Neural crest cell (in vitro differentiated cells): ENCODE measurements at regions not wholly inside any gene's neighbourhood (a gene's known extent, or its start where the extent isn't known, plus 50 kb on each side); places are given as distances from the start of the nearest gene placed in this dataset.
"Not testable (repeated sequence)": the region's sequence is repeated elsewhere in the genome, so short reads cannot be mapped to it uniquely, and the experiment has no call there.

Experiments used
- DNase-seq: peaks from one replicate; pipeline ENCODE4 v3.0.0; 2021; ENCODE audit warnings: low read depth, mixed read lengths, low spot score
- H3K27ac Mint-ChIP-seq: one replicate; pipeline ENCODE4 v1.8.0; 2021; ENCODE audit warnings: mild to moderate bottlenecking, mixed read lengths; ENCODE audit not compliant: unreplicated experiment
- H3K27me3 Mint-ChIP-seq: 2 replicates; pipeline ENCODE4 v1.8.0; 2021; ENCODE audit warnings: low read depth, mild to moderate bottlenecking, mixed read lengths
- H3K36me3 Mint-ChIP-seq: 2 replicates; pipeline ENCODE4 v1.8.0; 2021; ENCODE audit warnings: low read depth, mild to moderate bottlenecking, mixed read lengths
- H3K4me1 Mint-ChIP-seq: 2 replicates; pipeline ENCODE4 v1.8.0; 2021; ENCODE audit warnings: mixed read lengths
- H3K4me3 Mint-ChIP-seq: one replicate; pipeline ENCODE4 v1.8.0; 2021; ENCODE audit warnings: mild to moderate bottlenecking, mixed read lengths
- H3K9me3 Mint-ChIP-seq: 2 replicates; pipeline ENCODE4 v1.8.0; 2021; ENCODE audit warnings: mixed read lengths
- CTCF ChIP-seq: fragments of 200-600 bp; sonication (generic); conservative IDR thresholded peaks from 2 replicates; pipeline ENCODE4 v1.5.0; 2021; ENCODE audit warnings: antibody characterized with exemption, mild to moderate bottlenecking

- H3K27ac Mint-ChIP-seq: no peak overlapping the region
- no peak overlapping the region for H3K4me3 Mint-ChIP-seq
- no peaks in the 10 kb centered on the region for H3K4me1 Mint-ChIP-seq
Observed at GRCh38 chr4:132669786-132670185, 479.3 kb upstream of the PCDH10 start.

GRCh38 chr4:132670557-132670956 lies 478.5 kb upstream of the PCDH10 start:
- TF ChIP-seq CTCF: no peak
- DNase-seq: no peak
- H3K9me3 Mint-ChIP-seq: peaks cover 3% of the 10 kb centered on the region
- H3K36me3 Mint-ChIP-seq: no peaks in the 10 kb centered on the region
- no peak overlapping the region for H3K4me3 Mint-ChIP-seq
- H3K27me3 Mint-ChIP-seq: no peaks in the 10 kb centered on the region
- H3K27ac Mint-ChIP-seq: no peak overlapping the region
- H3K4me1 Mint-ChIP-seq: no peaks in the 10 kb centered on the region

More at GRCh38 chr4:132669786-132670185, 479.3 kb upstream of the PCDH10 start:
- TF ChIP-seq CTCF: no peak
- H3K9me3 Mint-ChIP-seq: peaks cover 3% of the 10 kb centered on the region
- no peaks in the 10 kb centered on the region for H3K36me3 Mint-ChIP-seq
- H3K27me3 Mint-ChIP-seq: no peaks in the 10 kb centered on the region
- DNase-seq: no peak

DNA sequence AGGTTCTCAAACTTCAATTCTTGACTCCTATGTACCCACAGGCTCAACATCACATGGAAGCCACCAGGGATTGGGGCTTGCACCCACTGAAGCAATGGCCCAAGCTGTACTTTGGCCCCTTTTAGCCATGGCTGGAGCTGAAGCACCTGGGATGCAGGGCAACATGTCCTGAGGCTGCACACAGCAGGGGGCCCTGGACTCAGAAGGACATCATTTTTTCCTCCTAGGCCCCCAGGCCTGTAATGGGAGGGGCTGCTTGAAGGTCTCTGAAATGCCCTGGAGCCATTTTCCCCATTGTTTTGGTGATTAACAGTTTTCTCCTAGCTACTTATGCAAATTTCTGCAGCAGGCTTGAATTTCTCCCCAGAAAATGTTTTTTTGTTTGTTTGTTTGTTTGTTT lies 465.1 kb upstream of the PCDH10 start:
- Mint-ChIP-seq H3K36me3 (peaks cover 9% of the 10 kb centered on the region), H3K4me3 (no peak overlapping the region), H3K27ac (no peak overlapping the region), H3K9me3 (peaks cover 14% of the 10 kb centered on the region), H3K4me1 (no peaks in the 10 kb centered on the region), H3K27me3 (no peaks in the 10 kb centered on the region)
- DNase-seq: no peak
- no peak for TF ChIP-seq CTCF

DNA sequence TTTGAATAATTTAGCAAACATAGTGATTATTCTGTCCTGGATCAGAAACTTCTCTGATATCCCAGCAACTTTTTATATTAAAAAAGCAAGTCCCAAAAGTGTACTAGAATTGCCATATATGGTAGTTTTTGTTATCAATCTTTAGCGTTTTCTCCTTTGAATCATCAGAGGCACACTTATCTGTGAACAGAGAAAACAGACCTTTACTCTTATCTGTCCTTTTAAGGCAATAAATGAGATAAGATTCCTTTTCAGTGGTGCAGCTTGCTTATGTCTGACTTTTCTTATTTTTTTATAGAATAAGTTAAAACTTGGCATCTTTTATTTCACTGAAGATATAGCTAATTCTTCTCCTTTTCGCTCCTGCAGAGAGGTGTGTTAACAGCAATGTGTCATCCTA lies 458.1 kb upstream of the PCDH10 start:
- Mint-ChIP-seq H3K36me3 (peaks cover 3% of the 10 kb centered on the region), H3K4me1 (no peaks in the 10 kb centered on the region), H3K9me3 (peaks cover 3% of the 10 kb centered on the region), H3K27me3 (no peaks in the 10 kb centered on the region), H3K27ac (no peak overlapping the region), H3K4me3 (no peak overlapping the region)
- no peak for TF ChIP-seq CTCF
- DNase-seq: no peak

DNA sequence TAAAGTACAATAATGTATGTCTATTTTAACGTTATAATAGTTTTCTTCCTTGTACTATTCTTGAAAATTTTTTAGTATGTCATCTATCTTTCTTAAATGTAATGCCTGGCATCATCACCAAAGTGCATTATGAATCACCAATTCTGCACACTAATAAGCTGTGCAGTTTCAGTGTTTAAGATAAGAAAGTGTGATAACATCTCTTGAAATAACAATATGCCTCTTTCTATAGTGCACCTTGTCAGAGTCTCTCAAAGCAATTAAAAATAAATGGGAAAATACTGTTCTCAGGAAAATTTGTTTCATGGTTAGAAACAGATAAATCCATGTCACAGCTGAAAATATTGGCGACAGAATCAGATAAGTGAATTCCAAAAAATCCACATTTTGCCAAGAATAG lies 457.4 kb upstream of the PCDH10 start:
- Mint-ChIP-seq H3K4me3 (no peak overlapping the region), H3K4me1 (no peaks in the 10 kb centered on the region), H3K27ac (no peak overlapping the region), H3K27me3 (no peaks in the 10 kb centered on the region), H3K9me3 (peaks cover 3% of the 10 kb centered on the region), H3K36me3 (peaks cover 3% of the 10 kb centered on the region)
- no peak for TF ChIP-seq CTCF
- DNase-seq: no peak

DNA sequence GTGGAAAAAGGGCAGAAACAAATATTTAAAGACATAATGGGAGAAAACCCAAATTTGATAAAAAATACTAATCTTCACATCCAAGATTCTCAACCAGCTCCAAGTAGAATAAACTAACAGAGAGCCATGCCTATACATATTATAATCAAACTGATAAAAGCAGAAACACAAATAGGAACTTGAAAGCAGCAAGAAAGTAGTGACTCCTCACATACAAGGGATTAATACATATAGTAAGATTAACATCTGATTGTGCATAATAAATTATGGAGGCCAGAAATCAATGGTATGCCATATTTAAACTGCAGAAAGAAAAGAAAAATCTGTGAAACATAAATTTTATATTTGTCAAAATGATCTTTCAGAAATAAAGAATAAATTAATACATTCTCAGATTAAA lies 454.3 kb upstream of the PCDH10 start:
- H3K27ac Mint-ChIP-seq: no peak overlapping the region
- H3K4me1 Mint-ChIP-seq: no peaks in the 10 kb centered on the region
- H3K4me3 Mint-ChIP-seq: no peak overlapping the region
- TF ChIP-seq CTCF: no peak
- H3K9me3 Mint-ChIP-seq: peaks cover 6% of the 10 kb centered on the region
- H3K36me3 Mint-ChIP-seq: no peaks in the 10 kb centered on the region
- H3K27me3 Mint-ChIP-seq: no peaks in the 10 kb centered on the region
- no peak for DNase-seq

DNA sequence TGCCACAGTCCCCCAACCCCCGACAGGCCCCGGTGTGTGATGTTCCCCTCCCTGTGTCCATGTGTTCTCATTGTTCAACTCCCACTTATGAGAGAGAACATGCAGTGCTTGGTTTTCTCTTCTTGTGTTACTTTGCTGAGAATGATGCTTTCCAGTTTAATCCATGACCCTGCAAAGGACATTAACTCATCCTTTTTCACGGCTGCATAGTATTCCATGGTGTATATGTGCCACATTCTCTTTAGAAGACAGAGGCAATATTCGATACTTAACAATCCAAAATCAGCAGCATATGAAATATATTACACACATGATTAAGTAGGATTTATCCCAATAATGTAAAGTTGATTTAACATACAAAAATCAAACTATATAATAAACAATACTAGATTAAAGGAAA lies 451.6 kb upstream of the PCDH10 start:
- not testable (repeated sequence) for H3K27me3 Mint-ChIP-seq, H3K4me1 Mint-ChIP-seq, H3K36me3 Mint-ChIP-seq, H3K9me3 Mint-ChIP-seq, DNase-seq, H3K27ac Mint-ChIP-seq, H3K4me3 Mint-ChIP-seq
